Stimulated activated CD8-positive, alpha-beta memory T cell treated with anti-CD3 and anti-CD28 coated beads, Interleukin-4, amount 100 ng/mL, for 4 hours (primary cell): ENCODE measurements at regions not wholly inside any gene's neighbourhood (a gene's known extent, or its start where the extent isn't known, plus 50 kb on each side); places are given as distances from the start of the nearest gene placed in this dataset.
"Not testable (repeated sequence)": the region's sequence is repeated elsewhere in the genome, so short reads cannot be mapped to it uniquely, and the experiment has no call there.

Source experiments
- DNase-seq, 2 donors: peaks; one replicate each; pipeline ENCODE4 v3.0.0-alpha.2; 2020; ENCODE audit warnings: low read depth in 2 of 2, low spot score in 1 of 2

DNA sequence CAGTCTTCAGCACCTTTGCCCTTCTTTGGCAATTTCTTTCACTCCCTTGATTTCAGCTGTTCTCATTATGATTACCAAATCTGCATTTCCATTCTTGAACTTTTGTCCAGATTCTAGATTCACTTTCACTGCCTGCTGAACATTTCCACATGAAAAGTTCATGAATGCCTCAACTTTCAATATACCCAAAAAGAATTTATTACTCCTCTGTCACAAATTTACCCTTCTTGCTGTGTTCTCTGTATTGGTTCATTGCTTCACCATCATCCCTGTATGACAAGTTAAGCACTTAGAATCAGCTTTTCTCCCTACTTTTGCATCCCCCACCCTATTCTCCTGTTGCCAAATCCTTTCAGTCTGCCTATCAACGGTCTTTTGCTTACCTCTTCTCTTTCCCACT is 112.6 kb upstream of the PKN2 start:
- no peak for DNase-seq

DNA sequence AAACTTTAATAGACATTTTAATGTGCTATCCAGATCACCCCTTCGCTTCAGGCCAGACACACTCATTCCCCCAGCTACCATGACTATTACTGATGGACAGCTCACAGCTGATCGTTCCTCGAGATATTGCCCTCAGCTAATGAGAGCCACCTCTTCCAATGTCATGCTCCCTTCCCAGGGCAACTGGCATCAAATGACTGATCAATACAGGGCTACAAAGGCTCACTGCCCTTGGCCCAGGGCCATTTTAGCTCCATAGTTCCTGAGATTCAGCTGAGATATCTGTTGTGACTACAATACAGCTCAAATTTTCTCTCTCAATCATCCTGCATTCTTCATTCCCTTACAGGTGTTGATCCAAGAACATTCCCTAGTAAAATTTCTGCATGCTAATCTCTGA is 104.5 kb upstream of the PKN2 start:
- DNase-seq, result no peak

DNA sequence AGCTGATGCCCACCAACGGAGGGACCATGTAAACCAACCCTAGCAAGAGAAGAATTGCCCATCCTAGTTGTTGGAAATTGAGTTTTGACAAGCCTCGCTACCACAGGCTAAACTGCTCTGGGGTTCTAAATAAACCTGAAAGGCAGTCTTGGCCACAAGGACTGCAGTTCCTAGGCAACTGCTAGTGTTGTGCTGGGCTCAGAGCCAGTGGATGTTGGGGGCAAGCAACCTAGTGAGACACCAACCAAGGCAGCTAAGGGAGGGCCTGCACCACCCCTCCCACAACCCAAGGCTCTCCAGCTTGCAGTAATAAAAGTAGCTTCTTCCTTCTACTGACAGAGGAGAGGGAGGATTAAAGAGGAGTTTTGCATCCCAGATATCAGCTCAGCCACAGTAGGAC is 102.4 kb upstream of the PKN2 start:
- no peak for DNase-seq

DNA sequence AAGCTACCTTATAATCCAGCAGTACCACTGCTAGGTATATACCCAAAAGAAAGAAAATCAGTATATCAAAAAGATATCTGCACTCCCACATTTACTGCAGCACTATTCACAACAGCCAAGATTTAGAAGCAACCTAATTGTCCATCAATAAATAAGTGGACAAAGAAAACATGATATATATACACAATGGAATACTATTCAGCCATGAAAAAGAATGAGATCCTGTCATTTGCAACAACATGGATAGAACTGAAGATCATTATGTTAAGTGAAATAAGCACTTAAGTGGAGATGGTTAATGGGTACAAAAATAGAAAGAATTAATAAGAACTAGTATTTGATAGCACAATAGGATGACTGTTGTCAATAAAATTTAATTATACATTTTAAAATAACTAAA is 90.7 kb upstream of the PKN2 start:
- no peak for DNase-seq

DNA sequence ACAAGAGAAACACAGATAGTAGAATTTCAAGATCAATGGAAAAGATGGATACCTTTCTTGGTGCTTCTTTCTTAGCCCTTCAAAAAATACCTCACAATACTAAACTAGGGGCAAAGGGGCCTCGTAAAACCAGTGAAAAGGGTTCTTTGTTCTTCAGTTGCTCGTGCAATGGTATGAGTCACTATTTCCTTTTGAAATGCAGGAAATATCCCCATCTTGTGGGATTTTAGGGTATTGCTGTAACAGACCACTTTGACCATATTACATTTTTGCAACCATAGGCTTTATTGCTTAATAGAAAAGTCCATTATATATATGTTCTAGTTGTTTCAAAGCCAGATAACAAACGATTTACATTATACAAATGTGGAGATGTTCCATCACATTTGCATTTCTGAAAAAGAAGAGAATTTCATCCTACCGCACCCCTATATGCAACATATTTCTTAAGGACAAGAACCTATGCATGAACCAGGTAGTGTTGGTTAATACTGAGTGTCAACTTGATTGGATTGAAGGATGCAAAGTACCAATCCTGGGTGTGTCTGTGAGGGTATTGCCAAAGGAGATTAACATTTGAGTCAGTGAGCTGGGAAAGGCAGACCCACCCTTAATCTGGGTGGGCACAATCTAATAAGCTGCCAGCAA is 88.6 kb upstream of the PKN2 start:
- no peak for DNase-seq

DNA sequence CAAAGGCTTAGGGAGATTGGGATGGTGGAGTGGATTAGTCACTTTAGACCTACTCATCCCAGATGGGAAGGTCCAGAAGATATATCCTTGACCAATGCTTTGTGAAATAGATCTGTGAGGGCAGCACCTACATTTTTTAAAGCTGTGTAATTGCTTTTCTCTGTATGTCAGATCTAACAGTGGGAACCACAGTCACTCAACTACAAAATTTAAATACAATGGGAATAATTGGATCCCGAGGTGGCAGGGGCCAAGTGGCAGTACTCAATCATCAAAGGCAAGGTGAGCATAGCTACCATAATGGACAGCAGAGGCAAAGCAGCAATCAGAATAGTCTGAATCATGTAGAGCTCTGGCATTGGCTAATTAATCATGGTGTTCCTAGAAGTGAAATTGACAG is 86.1 kb upstream of the PKN2 start:
- DNase-seq, result not testable (repeated sequence)

DNA sequence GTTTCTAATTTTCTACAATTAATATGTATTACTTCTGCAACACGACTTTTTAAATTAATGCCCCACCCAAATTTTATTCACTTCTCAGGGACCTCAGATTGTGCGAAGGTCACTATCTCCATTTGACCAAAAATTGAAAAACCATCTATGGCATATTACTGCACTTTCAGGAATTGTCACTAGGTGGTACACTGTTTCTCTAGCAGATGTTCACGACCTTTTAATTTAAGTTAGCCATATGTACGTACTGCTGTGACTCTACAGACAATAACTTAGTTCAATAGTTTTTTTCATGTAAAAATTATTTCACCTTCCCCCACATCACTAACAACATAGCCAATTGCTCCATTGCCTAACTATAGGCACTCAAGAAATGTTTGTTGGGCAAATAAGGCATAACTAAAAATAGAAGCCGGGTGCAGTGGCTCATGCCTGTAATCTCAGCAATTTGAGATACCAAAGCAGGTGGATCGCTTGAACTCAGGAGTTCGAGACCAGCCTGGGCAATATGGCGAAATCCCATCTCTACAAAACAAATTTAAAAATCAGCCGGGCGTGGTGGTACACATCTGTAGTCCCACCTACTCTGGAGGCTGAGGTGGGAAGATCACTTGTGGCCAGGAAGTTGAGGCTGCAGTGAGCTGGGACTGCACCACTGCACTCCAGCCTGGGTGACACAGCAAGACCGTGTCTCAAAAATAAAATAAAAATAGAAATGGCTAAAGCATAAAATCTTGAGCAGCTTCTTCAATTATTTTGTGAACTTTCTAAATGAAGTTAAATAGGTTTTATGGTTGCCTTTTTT is 75.7 kb upstream of the PKN2 start:
- no peak for DNase-seq

DNA sequence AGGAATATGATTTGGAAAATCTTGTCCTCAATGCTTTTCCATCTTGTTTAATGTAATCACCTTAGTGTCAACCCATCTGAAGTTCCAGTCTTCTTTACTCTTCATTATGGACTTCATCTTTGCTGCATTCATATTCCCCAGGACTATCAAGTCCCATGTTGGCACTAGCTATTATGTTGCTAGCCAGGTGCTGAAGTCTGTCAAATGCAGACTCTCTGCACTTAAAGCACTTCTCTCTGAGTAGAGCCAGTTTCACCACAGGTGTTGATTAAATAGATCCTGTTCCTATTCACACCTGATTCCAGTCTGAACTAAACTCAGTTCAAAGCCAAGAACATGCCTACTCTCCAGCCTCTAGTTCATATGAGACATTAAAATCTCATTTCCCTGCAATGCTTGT is 75.0 kb upstream of the PKN2 start:
- DNase-seq, result no peak

DNA sequence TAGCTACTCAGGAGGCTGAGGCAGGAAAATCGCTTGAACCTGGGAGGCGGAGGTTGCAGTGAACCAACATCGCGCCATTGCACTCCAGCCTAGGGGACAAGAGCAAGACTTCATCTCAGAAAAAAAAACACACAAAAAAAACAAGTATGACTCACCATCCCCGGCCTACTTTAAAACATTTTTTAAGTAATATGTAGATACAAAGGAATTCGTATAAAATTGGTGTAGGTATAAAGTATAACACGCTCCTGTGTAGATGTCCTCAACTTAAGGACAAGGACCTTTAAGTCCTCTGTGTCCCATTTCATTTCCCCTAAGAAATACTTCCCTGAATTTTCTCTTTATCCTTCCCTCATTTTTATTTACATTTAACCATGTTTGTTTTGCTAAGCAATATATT is 73.4 kb upstream of the PKN2 start:
- no peak for DNase-seq

DNA sequence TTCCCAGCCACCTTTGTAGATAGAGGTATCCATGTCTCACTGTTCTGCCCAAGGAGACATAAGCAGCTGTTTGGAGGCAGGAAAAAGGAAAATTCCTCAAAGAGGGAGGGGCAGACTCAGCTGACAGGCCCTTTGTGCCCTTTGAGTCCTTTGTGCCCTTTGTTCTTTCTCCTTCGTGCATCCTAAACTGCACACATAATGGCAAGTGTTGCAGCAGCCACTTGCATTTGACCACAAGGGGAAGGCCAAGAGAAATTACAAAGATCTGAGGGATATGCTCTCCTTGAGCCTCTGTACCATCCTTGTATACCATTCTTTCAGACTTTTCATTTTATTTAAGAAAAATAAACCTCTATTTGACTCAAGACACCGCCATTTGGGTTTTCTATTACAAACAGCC is 71.8 kb upstream of the PKN2 start:
- DNase-seq, result no peak

DNA sequence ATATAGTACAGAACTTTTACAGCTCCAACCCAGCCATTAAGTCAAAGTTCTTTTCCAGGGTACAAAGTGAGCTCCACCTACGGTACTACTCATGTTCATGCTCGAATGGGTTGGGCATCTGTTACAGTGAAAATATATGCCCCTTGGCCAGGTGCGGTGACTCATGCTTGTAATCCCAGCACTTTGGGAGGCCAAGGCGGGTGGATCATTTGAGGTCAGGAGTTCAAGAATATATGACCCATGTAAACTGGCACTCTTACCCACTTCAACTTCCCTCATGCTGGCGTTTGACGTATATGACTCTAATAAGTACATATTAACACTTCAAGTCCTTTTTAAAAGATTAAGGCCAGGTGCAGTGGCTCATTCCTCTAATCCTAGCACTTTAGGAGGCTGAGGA is 71.3 kb upstream of the PKN2 start:
- DNase-seq, result no peak

DNA sequence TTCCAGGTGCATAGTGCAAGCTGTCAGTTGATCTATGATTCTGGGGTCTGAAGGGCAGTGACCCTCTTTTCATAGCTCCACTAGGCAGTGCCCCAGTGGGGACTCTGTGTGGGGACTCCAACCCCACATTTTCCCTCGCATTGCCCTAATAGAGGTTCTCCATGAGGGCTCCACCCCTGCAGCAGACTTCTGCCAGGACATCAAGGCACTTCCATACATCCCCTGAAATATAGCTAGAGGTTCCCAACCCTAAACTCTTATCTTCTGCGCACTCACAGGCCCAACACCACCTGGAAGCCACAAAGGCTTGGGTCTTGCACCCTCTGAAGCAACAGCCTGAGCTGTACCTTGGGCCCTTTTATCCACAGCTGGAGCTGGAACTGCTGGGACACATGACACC is 65.7 kb upstream of the PKN2 start:
- no peak for DNase-seq

DNA sequence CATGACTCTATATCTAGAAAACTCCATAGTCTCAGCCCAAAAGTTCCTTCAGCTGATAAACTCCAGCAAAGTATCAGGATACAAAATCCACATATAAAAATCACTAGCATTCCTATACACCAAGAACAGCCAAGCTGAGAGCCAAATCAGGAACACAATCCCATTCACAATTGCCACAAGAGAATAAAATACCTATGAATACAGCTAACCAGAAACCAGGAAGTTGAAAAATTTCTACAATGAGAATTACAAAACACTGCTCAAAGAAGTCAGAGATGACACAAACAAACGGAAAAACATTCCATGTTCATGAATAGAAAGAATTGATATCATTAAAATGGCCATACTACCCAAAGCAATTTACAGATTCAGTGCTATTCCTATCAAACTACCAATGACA is 61.0 kb upstream of the PKN2 start:
- DNase-seq, result not testable (repeated sequence)
